ENCODE measurements at regions not wholly inside any gene's neighbourhood (a gene's known extent, or its start where the extent isn't known, plus 50 kb on each side); places are given as distances from the start of the nearest gene placed in this dataset.

- DNase-seq, result no peak
- TF ChIP-seq CTCF (IDR thresholded peaks at IDR 0.05) (no peak), POLR2A (IDR thresholded peaks at IDR 0.05) (no peak)
- no peak overlapping the region for H3K4me3 ChIP-seq (replicated peaks in 1 of 3)
- intact Hi-C loops (cut with DNase I), result no loop called here
- H3K27ac ChIP-seq, result no peak overlapping the region
- no peaks in the 10 kb centered on the region for H3K9me3 ChIP-seq
- no peaks in the 10 kb centered on the region for H3K27me3 ChIP-seq
- WGBS, 2 donors, result 84 to 92% methylated on average over 3 of the region's 3 CpGs
- no peaks in the 10 kb centered on the region for H3K4me1 ChIP-seq
- H3K36me3 ChIP-seq, result no peaks in the 10 kb centered on the region
Measured at GRCh38 chr4:43886196-43886595, 562.4 kb downstream of the KCTD8 start.

DNA sequence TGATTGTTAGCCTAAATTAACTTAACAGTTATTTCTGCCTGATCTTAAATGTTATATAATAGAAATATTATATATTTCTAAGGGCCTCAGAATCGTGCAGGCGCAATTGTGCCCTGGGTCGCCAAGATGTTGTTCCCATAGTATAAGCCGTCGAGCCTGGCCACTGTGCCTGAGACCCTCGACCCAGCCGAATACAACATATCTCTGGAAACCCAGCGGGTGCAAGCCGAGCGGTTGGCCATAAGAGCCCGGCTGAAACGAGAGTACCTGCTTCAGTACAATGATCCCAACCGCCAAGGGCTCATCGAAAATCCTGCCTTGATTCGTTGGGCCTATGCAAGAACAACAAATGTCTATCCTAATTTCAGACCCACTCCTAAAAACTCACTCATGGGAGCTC lies 549.8 kb downstream of the KCTD8 start:
- Histone ChIP-seq H3K27ac (no peak overlapping the region), H3K4me3 (replicated peaks in 1 of 3) (no peak overlapping the region), H3K27me3 (no peaks in the 10 kb centered on the region), H3K9me3 (no peaks in the 10 kb centered on the region), H3K4me1 (no peaks in the 10 kb centered on the region), H3K36me3 (no peaks in the 10 kb centered on the region)
- intact Hi-C loops (cut with DNase I), result no loop called here
- WGBS, 2 donors, result 93 to 98% methylated on average over 15 of the region's 15 CpGs
- TF ChIP-seq POLR2A (IDR thresholded peaks at IDR 0.05) (no peak), CTCF (IDR thresholded peaks at IDR 0.05) (no peak)
- DNase-seq, result no peak

DNA sequence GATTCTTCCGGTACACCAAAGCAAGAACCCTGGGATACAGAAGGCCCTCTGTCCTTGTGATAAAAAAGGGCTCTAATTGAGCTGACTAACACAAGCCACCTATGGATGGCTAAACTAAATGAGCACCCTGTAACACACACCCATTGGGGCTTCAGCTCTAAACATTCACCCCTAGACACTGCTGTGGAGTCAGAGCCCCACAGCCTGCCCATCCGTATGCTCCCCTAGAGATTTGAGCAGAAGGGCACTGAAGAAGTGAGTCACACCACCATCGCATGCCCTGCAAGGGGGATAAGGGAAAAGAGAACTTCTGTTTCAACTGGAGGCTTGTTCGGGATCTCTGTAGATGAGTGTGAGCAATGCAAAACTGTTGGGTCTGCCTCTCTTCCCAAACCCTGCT lies 545.2 kb downstream of the KCTD8 start:
- Histone ChIP-seq H3K4me3 (replicated peaks in 1 of 3) (no peak overlapping the region), H3K27me3 (no peaks in the 10 kb centered on the region), H3K9me3 (no peaks in the 10 kb centered on the region), H3K36me3 (no peaks in the 10 kb centered on the region), H3K4me1 (no peaks in the 10 kb centered on the region), H3K27ac (no peak overlapping the region)
- intact Hi-C loops (cut with DNase I), result no loop called here
- TF ChIP-seq POLR2A (IDR thresholded peaks at IDR 0.05), result no peak
- 94 to 95% methylated on average over 4 of the region's 4 CpGs for WGBS, 2 donors
- DNase-seq, result no peak

GRCh38 chr4:43918377-43918776 lies 530.2 kb downstream of the KCTD8 start:
- DNase-seq, result no peak
- WGBS, 2 donors, result 78% methylated on average over 3 of the region's 3 CpGs
- TF ChIP-seq CTCF (IDR thresholded peaks at IDR 0.05) (no peak), POLR2A (IDR thresholded peaks at IDR 0.05) (no peak)
- Histone ChIP-seq H3K27me3 (no peaks in the 10 kb centered on the region), H3K36me3 (no peaks in the 10 kb centered on the region), H3K4me3 (replicated peaks in 1 of 3) (no peak overlapping the region), H3K4me1 (no peaks in the 10 kb centered on the region), H3K27ac (no peak overlapping the region), H3K9me3 (no peaks in the 10 kb centered on the region)
- intact Hi-C loops (cut with DNase I), result no loop called here

GRCh38 chr4:43932448-43932847 lies 516.2 kb downstream of the KCTD8 start:
- TF ChIP-seq POLR2A (IDR thresholded peaks at IDR 0.05) (no peak), CTCF (IDR thresholded peaks at IDR 0.05) (no peak)
- Histone ChIP-seq H3K36me3 (no peaks in the 10 kb centered on the region), H3K9me3 (no peaks in the 10 kb centered on the region), H3K4me1 (peaks cover 0 to 5% of the 10 kb centered on the region in 2 donors), H3K27ac (no peak overlapping the region), H3K4me3 (replicated peaks in 1 of 3) (no peak overlapping the region), H3K27me3 (no peaks in the 10 kb centered on the region)
- WGBS, 2 donors, result 34 to 36% methylated on average over 2 of the region's 2 CpGs
- intact Hi-C loops (cut with DNase I), result no loop called here
- DNase-seq, result no peak

GRCh38 chr4:43943998-43944397 lies 504.6 kb downstream of the KCTD8 start:
- intact Hi-C loops (cut with DNase I), result no loop called here
- 78 to 79% methylated on average over 1 of the region's 1 CpG for WGBS, 2 donors
- Histone ChIP-seq H3K27ac (no peak overlapping the region), H3K4me3 (replicated peaks in 1 of 3) (no peak overlapping the region), H3K36me3 (no peaks in the 10 kb centered on the region), H3K4me1 (no peaks in the 10 kb centered on the region), H3K27me3 (no peaks in the 10 kb centered on the region), H3K9me3 (no peaks in the 10 kb centered on the region)
- TF ChIP-seq CTCF (IDR thresholded peaks at IDR 0.05), result no peak
- TF ChIP-seq POLR2A (IDR thresholded peaks at IDR 0.05), result no peak
- DNase-seq, result no peak
